A549 (cell line): ENCODE measurements at regions not wholly inside any gene's neighbourhood (a gene's known extent, or its start where the extent isn't known, plus 50 kb on each side); places are given as distances from the start of the nearest gene placed in this dataset.

Source experiments
- RFX5 ChIP-seq: fragments of 450-650 bp; IDR thresholded peaks from 2 replicates; pipeline ENCODE4 v1.7.1; 2014; ENCODE audit warnings: antibody characterized with exemption, mild to moderate bottlenecking, moderate library complexity
- SMC3 ChIP-seq: fragments of >200 bp; sonication (Bioruptor Twin); formaldehyde crosslinking; IDR thresholded peaks from 3 replicates; pipeline ENCODE4 v1.6.1; 2018; ENCODE audit warnings: inconsistent platforms

DNA sequence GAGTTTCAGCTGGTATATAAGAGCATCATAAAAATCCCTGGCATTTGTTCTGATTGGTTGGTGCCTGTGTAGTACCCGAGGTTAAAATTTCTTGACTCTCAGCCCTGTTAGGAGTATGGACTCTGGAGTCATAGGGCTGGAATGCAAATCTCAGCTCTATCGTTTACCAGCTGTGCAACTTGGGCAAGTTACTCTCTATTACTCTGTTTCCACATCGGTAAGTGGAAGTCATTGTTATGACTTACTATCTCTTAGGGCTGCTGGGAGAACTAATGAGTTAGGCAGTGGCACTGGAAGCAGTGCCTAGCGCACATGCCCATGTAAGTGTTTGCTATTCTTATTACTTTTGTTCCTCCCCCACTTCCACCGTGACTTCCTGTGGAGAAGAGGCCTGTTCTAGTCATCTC lies 141.6 kb downstream of the BOD1 start:
- TF ChIP-seq SMC3 (no peak), RFX5 (no peak)
